ENCODE measurements at regions not wholly inside any gene's neighbourhood (a gene's known extent, or its start where the extent isn't known, plus 50 kb on each side); places are given as distances from the start of the nearest gene placed in this dataset.
A peak's percentile ranks its signal among the peaks of the same experiment; 100 is the strongest.
"Not testable (repeated sequence)": the region's sequence is repeated elsewhere in the genome, so short reads cannot be mapped to it uniquely, and the experiment has no call there.

DNA sequence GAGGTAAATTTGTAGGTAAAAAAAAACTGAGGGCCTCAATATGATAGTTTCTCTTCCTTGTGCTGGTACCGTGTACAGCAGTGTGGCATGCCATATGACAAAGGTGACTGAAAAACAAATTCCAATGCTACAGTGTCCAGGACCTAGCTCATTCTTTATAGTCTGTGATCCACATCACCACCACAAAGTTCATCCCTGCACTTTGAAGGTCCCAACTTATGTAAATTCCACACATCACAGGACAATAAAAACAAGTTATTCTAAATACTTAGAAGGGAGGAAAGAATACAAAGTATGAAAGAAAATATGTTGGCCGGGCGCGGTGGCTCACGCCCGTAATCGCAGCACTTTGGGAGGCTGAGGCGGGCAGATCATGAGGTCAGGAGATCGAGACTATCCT is 314.6 kb upstream of the SGCG start:
- no peak for DNase-seq

GRCh38 chr13:22871231-22871630 is 309.5 kb upstream of the SGCG start:
- no peak for DNase-seq

DNA sequence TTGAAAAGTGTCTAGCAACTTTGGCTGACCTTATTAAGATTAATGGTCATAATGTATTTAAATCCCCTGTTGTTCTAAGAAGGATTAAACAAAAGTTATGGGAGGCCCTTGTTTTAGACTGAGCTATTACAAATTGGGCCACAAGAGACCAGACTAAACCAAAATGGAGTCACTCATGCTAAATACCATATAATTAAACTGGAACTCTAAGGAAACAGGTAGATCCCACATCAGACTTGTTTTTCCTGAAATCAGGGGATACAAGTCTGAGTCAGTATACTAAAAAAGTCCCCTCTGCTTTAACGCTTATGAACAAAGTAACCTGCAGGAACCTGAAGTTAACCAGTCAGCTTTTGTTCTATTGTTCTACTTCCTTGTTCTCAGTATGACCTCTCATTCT is 305.9 kb upstream of the SGCG start:
- no peak for DNase-seq

GRCh38 chr13:22877421-22877820 is 303.4 kb upstream of the SGCG start:
- DNase-seq, result no peak

DNA sequence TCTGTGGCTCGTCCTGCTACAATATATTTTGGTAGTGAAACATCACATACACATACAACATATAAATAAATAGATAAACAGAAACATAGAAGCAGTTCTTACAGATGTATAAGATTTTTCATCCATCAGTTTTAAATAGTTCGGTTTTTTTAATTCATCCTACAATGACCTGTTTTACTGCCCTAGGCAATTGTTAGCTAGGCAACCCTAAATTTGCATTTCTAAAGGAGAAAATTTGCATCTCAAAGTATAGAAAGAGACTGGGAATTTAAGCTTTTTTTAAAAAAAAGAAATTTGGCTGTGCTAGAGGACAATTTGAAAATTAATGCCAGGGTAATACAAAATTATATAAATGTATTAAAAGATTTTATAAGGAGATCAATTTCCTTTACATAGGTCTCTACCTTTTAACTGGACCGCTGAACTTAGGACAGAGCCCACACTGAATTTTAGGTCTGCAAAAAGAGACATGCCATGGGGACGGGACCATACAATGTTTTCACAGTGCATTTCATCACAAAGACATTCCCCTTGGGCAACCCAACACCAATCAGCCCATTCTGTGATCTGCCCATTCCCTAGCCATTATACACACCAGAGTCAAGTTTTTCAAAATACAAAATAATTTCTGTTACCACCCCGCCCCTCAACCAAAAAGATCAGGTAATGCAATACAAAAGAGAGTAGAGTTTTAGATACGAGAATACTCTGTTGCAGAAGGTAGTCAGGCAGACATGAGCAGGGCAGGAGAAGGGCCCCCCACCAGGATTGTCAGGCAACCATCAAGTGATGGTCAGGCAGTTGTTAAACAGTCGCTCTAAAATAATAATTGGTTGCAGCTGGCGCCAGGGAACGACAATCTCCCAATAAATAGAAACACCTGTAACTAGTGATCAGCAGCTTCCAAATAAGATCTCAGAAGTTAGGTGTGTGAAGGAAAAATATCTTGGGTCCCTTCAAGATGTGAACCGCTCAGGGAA is 299.7 kb upstream of the SGCG start:
- DNase-seq, result no peak

- DNase-seq, result not testable (repeated sequence)
Measured at GRCh38 chr13:22881721-22882608, 298.8 kb upstream of the SGCG start.

GRCh38 chr13:22883262-22883840 is 297.4 kb upstream of the SGCG start:
- no peak for DNase-seq

GRCh38 chr13:22883956-22884355 is 296.8 kb upstream of the SGCG start:
- no peak for DNase-seq

GRCh38 chr13:22886061-22886460 is 294.7 kb upstream of the SGCG start:
- not testable (repeated sequence) for DNase-seq

- DNase-seq, result not testable (repeated sequence)
Measured at GRCh38 chr13:22889376-22889775, 291.4 kb upstream of the SGCG start.

DNA sequence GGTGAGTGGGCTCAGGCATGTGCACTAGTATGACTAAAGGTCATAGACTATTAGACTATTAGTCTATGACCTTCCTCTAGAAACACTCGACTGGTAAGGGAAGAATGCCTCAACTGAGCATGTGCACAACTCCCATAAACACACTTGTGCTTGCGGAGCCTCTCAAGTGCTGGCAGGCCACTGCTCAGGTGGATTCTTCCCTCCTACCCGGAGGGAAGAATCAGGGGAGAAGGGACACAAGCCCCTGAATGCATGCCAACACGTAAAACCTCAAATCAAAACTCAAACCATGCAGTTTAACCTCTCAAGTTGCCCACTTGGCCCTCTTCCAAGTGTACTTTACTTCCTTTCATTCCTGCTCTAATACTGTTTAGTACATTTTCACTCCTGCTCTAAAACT is 287.6 kb upstream of the SGCG start:
- DNase-seq, result no peak

GRCh38 chr13:22893777-22894176 is 287.0 kb upstream of the SGCG start:
- DNase-seq, result no peak

DNA sequence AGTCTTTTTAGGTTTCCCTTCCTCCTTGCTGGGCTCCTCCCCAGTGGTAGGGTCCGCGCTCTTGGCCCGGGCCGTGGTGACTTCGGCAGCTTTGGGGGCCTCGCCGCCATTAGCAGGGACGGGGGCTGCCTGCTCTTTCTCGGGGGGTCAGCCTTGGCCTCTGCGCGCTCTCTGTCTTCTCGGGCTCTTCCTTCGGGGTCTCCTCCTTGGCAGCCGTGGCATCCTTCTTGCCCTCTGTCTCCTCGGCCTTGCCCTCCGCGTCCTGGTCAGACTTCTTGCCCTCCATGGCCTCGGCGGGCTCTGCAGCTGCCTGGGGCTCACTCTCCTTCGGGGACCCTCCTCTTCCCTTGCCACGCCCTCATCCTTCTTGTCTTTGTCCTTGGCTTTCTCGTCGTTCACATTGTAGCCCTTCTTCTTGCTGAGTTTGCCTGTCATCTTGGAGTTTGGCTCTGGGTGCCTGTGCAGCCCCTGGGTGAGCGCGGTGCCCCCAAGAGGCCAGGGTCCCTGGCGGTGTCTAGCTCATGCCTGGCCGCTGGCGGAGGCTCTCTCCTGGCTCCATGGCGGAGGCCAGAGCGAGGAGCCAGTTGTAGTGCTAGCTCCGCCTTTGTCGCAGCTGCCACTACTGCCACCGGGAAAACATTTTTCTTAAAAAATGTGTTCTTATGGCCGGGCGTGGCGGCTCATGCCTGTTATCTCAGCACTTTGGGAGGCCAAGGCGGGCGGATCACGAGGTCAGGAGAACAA is 283.0 kb upstream of the SGCG start:
- no peak for DNase-seq

DNA sequence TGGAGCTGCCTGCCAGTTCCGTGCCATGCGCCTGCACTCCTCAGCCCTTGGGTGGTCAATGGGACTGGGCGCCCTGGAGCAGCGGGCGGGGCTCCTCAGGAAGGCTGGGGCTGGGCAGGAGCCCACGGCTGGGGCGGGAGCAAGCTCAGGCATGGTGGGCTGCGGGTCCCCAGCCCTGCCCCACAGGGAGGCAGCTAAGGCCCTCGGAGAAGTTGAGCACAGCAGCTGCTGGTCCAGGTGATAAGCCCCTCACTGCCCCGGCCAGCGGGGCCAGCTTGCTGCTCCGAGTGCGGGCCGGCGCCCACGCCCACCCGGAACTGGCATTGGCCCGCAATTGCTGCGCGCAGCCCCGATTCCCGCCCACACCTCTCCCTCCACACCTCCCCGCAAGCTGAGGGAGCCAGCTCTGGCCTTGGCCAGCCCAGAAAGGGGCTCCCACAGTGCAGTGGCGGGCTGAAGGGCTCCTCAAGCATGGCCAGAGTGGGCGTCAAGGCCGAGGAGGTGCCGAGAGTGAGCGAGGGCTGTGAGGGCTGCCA is 280.3 kb upstream of the SGCG start:
- not testable (repeated sequence) for DNase-seq

- no peak for DNase-seq
Measured at GRCh38 chr13:22903301-22903700, 277.5 kb upstream of the SGCG start.

DNA sequence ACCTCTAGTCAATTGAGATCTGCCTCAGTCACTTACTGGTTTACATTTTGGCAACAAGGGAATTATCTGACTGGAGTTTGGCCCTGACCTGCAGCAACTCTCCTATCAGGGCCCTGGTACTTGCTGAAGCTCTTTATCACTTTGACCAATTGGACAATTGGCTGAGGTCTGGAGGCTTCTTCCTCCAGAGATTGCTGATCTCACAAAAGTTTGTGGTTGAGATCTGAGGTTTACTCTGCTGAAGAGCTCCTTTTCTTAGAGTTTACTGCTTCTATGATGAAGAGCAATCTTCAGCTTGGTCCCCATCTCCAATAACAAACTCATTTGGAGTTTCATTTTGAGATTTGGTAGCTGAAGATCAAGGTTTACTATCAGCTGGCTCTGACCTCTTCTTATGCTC is 276.9 kb upstream of the SGCG start:
- no peak for DNase-seq

GRCh38 chr13:22915442-22916082 is 265.2 kb upstream of the SGCG start:
- peak; percentile 80 for DNase-seq

DNA sequence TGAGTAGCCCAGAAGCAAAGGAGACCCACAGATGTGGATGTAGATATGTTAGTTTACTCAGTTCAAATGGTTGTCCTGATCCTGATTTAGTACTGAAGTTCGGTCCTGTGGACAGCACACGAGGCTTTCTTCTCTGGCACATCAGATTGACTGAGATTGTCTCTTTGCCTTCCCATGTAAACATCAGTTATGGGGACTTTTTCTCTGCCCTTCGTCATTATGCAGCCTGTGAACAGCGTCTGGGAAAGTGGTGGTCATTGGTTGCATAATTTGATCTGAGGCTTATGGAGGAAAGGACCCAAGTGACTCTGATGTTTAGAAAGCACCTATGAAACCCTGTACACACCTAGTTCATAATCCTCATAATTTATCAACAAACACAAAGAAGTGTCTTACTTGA is 264.5 kb upstream of the SGCG start:
- DNase-seq, result not testable (repeated sequence)

DNA sequence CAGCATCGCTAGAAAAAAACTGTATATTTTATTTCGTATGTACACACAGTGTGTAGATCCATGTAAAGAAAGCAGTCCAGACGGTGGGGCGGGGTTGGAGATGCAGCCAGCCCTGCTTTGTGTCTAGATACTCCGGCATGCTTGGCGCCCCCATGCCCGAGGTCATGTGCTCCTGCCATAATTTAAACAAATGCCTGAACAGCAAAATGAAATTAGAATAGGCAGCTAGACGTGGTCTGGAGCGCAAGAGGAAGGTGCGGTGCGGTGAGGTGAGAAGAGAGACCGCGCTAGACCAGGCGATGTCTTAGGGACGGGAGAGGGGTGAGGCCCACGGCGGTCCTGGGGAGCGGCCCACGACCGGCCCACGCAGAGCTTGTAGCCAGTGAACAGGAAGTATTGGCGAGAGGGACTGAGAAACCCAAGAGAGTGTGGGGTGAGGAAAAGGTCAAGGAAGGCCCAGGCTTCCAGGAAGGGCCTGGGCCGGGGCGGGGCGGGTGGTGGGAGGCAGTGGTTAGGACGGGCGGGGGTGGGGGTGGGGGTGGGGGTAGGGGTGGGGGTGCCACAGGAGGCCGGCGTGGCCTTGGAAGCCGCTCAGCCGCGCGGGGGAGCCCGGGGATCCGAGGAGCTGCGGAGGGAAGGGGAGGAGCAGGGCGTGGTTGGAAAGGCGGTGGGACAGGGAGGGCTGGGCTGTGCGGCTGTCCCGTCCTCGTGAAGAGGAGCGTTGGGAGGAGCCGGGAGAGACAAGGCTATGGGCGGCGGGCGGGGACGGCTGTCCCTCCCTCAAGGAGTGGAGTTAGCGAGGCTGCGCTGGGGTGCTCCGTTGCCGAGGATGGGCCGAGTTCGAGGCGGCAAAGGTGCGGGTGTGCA is 254.7 kb upstream of the SGCG start:
- peak; percentile 89 for DNase-seq

DNA sequence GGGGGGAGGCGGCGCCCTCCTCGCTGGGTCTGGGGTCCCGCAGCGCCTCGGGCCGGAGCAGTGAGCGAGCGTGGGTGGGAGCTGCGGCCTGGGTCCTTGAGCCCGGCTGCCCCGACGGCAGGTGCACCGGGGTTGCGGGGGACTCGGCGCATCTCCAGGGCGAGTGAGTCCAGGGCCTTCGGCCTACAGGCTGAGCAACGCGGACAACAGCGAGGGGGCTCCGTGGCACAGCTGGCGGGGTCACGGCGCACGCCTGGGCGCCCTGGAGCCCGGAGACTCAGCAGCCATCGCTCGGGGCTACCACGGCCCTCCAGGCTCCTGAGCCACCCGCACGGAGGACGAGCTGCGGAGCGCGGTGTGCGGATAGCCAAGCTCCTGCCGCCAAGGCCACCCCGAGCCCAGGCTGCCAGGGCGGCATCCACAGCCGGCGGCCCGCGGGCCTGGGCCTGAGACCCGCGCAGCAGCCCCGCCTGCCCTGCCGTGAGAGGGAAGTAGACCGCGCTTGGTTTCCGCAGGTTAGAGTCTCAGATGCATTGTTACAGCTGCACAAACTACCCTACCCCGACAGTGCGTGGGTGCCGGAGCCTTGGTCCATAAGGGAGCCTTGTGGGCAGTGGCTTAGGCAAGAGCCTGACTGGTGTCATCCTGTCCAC is 253.9 kb upstream of the SGCG start:
- DNase-seq, result no peak

Data from right hindlimb (tissue), 1 donor.